Activated CD4-positive, alpha-beta T cell treated with anti-CD3 and anti-CD28 coated beads for 1 hour (primary cell): ENCODE measurements at regions not wholly inside any gene's neighbourhood (a gene's known extent, or its start where the extent isn't known, plus 50 kb on each side); places are given as distances from the start of the nearest gene placed in this dataset.
"Not testable (repeated sequence)": the region's sequence is repeated elsewhere in the genome, so short reads cannot be mapped to it uniquely, and the experiment has no call there.

Experiments used
- DNase-seq: peaks from one replicate; pipeline ENCODE4 v3.0.0-alpha.2; 2020

DNA sequence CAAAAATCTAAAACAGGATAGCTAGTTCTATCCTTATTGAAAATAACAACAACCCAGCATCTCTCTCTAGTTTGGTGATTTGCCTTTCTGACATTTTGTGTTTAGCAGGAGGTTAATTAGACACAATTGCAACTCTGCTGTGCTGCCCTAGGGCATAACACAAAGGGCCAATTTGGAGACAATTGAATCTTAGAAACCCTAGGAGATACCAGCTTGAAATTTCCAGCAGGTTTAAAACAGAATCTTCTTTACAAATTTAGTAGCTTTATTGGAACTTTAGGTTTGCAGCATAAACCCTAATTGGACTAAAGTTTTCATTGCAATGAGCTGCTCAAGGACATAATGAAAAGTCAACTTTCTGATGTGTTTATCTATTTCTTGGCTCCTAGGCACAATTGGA lies 166.7 kb upstream of the FER start:
- no peak for DNase-seq

DNA sequence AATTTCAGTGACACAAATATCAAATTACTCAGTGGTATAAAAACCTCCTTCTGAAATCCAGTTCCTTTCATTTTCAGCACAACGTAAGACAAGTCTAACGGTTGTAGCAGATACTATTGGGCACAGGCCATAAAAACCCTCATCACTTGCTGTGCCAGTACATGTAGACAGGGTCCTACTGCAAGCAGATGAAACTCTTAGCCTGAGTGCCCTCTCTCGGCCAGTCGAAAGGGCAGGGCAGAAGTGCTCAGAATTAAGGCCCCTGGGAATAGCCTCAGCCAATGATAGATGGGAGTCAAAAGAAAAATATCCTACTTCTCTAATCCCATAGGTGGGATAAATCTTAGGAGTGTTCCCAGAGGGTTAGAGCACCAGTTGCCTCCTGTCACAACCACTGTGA lies 168.5 kb upstream of the FER start:
- DNase-seq, result no peak

DNA sequence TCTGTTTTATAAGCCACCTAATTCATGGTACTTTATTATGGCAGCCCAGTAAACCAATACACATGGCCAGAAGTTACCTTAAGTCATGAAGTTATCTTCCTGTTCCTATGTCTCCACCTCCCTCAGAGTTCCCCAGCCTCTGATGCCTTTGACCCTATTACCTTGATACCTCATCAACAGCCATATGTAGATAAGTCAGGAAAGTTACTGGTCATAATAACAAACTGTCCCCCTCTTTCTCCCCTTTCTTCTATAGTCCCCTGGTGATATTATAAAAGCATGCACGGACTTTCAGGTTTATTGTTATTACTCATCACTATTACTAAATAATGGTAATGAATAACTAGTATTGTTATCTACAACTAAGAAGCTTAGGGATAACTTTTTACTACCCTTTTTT lies 168.9 kb upstream of the FER start:
- no peak for DNase-seq

DNA sequence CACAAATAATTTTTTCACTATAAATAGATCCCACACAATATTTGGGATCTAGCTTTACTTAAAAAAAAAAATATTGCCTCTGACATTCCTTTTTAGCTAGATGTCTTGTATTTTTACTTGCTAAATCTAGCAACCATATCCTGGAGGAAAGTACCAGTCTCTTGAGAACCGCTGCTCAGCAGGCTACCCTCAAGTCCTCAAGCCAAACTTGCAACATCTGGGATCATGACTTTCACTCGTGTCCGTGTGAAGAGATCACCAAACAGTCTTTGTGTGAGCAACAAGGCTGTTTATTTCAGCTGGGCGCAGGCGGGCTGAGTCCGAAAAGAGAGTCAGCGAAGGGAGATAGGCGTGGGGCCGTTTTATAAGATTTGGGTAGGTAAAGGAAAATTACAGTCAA lies 180.3 kb upstream of the FER start:
- DNase-seq, result no peak

DNA sequence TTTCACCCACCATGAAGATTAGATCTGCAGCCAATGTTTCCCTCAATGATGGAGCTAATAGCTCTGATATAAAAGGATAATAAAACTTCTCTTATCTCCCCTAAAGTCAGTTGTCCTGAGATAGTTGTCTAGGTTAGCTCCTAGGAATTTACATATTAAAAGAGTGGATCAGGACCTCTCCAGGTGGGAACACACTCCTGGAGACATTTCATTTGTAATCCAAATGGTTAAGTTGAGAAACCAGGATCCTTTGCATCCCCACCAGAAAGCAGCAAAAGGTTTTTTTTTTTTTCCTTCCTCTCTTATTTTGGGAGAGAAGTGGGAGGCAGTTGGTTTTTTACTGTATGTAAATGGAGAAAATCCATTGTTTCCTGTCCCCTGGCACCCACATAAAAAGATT lies 182.5 kb upstream of the FBXL17 start:
- DNase-seq, result no peak

- no peak for DNase-seq
These were observed 180.2 kb upstream of the FBXL17 start for GRCh38 chr5:108562205-108562454.

DNA sequence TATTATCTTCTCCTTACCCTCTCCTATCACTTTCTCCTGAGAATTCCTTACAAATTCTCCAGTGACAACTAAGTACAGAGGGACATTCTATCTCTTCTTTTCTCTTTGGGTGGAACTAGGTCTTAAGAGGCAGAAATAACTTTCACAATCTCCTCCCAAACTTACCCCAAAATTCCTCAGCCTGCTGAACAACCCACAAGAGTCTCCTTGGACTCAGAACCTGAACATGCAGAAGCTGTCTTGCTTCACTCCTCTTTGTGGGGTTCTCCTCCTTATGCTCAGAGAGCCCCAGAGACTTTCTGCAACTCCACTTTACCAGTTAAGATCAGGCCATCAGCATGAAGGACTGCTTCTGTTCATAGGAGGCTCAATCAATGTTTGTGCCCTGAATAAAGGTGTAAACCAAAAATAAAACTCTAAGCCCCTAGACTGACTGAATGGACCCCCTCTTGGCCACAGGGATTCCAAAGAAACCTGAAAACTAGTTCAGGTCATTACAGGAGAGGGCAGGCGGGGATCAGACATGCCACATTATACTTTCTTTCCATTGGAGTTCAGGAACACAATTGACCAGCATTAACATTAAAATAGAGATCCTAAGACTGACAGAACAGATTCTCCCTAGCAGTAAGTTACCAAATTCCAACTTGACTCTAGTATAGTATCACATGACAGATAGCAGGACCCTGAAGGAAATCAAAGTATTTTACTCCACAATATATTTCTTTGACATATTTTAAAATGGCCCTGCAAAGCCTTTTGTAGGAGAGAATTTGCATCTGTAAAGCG lies 179.7 kb upstream of the FBXL17 start:
- DNase-seq, result no peak

GRCh38 chr5:108560581-108560980 lies 178.7 kb upstream of the FBXL17 start:
- no peak for DNase-seq

DNA sequence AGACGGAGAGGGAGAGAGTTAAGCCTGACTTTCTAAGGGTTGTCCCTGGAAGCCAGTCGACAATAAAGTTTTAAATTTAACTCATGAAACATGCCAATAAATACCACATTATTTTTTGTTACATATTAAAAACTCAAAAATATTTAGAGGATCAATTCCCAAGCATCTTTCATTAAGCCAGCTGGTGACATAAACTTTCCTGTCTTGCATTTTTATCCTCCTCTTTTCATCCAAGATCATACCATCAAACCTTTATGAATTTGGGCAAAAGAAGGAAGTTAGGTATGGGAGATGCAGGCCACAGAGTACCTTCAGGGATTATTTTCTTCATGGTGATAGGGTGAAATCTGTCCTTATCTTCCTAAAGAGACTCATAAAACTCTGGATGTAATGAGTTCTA lies 178.3 kb upstream of the FBXL17 start:
- no peak for DNase-seq

- DNase-seq, result not testable (repeated sequence)
These were observed 176.9 kb upstream of the FBXL17 start for GRCh38 chr5:108558840-108559239.

DNA sequence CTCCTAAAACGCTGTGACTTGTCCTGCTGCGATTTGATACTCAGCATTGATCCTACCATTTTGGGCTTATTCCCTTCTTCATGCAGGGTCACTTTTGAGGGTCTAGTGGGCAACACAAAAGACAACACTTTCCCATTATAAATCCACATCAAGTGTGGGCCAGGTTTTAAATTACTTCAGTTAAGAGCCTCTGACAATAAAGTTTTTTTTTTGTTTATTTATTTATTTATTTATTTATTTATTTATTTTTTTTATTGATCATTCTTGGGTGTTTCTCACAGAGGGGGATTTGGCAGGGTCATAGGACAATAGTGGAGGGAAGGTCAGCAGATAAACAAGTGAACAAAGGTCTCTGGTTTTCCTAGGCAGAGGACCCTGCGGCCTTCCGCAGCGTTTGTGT lies 176.2 kb upstream of the FBXL17 start:
- DNase-seq, result not testable (repeated sequence)

- no peak for DNase-seq
These were observed 175.8 kb upstream of the FBXL17 start for GRCh38 chr5:108557686-108558085.

GRCh38 chr5:108556441-108557145 lies 174.7 kb upstream of the FBXL17 start:
- DNase-seq, result no peak

DNA sequence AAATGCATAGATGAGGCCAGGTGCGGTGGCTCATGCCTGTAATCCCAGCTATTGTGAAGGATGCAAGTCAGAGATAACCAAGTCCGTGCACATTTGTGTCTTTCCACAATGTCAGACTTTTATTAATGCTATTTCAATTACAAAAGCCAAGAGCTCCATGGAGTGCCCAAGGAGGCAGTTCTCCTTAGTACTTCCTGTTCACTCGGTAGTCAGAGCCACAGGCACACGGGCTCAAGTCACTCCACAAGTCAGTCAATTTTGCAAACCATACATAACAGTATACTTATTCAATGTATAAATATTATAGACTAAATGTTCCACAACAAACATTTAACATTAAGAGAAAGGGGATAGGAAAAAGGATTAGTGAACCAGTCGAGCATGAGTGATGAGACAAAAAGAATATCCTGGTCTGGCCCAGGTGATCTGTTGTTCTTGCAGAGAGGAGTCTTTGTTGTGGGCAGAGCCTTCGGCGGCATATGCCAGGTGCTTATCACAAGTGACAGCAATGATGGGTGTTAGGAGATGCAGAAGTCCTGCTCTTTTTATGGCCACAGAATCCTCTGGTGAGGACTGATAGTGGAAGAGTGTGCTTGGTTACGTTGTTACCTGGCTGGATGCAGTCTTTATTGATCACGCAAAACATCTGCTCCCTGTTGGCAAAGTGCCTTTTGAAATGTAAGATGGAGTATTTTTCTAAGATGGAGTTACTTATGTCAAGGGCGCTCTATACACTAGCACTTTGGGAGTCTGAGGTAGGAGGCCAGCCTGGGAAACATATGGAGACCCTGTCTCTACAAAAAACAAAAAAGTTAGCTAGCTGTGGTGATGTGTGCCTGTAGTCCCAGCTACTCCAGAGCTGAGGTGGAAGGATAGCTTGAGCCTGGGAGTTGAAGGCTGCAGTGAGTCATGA lies 167.0 kb upstream of the FBXL17 start:
- no peak for DNase-seq

DNA sequence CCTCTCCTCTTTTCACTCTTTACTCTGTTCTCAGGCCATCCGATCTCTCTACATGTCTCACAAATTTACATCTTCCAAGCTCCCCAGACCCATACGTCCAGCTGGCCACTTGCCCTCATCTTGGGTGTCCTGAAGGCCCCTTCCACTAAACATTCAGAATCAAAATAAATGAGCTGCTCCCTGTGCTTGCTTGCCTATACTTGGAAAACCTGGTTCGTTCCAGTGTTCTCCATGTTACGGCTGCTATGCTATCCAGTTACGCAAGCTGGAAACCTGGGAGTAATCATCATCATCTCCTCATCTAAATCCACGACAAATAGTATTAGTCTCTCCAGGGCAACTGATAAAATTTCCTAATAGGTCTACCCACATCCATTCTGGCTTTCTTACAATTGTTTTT lies 165.0 kb upstream of the FBXL17 start:
- DNase-seq, result no peak

- DNase-seq, result no peak
These were observed 163.4 kb upstream of the FBXL17 start for GRCh38 chr5:108545301-108545700.

DNA sequence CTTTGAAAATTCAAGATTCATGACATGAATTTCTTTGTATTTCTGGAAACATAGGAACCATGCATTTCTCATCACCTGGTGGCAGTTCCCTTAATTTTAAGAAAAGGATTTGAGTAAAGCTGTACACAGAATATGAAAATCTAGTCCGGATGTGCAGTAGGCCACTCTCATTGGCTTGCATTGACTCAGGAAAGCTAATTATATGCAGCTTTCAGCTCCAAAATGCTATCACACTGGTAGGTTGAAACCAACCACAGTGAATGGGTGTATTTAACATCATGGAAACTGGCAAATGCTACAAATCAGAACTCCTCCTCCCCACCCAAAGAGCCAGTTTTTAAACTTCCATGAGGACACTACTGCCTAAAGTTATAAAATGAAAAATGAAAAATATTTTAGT lies 161.6 kb upstream of the FBXL17 start:
- no peak for DNase-seq

DNA sequence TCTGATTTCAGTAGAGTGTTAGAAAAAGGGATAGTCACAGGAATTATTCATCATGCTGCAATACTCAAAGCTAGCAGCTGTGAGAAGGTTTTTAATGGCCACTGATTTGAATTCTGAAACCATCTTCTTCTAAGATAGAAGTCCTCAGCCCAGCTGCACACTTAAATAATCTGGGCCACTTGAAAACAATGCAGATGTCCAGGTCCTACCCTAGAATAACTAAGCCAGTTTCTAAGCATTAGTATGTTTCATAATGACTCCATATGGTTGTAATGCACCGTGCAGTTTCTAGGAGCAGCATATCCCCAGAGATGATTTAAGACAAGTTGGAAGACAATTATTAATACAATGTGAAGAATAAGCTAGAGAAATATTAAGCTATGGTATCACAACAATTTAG lies 159.9 kb upstream of the FBXL17 start:
- DNase-seq, result no peak

DNA sequence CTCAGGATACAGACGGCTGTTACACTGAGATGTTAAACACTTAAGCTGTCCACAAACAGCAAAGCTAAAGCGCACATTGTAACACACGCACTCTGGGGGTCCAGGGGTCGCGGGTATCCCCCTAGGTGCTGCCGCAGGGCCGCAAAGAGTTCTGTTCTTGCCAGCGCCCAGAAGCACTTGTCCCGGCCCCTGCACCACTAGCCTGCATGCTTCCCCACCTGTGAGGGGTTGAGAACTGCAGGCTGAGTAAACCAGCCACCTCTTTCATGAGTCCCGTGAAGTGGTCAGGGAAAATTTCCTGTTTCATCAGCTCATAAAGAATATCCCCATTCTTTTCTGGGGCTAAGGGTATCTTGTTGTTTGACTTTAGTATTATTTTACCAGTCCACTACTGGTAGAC lies 154.4 kb upstream of the FBXL17 start:
- no peak for DNase-seq

GRCh38 chr5:108532129-108532445 lies 150.2 kb upstream of the FBXL17 start:
- not testable (repeated sequence) for DNase-seq

- no peak for DNase-seq
These were observed 149.7 kb upstream of the FBXL17 start for GRCh38 chr5:108531367-108532128.

DNA sequence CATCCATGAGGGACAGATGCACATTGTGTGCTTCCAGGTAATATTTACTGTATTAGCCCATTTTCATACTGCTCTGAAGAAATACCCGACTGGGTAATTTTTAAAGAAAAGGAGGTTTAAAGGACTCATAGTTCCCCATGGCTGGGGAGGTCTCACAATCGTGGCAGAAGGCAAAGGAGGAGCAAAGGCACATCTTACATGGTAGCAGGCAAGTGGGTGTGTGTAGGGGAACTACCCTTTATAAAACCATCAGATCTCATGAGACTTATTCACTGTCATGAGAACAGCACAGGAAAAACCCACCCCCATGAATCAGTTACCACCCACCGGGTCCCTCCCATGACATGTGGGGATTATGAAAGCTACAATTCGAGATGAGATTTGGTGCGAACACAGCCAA lies 148.8 kb upstream of the FBXL17 start:
- DNase-seq, result no peak

- no peak for DNase-seq
These were observed 147.5 kb upstream of the FBXL17 start for GRCh38 chr5:108529381-108529780.
